ENCODE measurements at regions not wholly inside any gene's neighbourhood (a gene's known extent, or its start where the extent isn't known, plus 50 kb on each side); places are given as distances from the start of the nearest gene placed in this dataset.

DNA sequence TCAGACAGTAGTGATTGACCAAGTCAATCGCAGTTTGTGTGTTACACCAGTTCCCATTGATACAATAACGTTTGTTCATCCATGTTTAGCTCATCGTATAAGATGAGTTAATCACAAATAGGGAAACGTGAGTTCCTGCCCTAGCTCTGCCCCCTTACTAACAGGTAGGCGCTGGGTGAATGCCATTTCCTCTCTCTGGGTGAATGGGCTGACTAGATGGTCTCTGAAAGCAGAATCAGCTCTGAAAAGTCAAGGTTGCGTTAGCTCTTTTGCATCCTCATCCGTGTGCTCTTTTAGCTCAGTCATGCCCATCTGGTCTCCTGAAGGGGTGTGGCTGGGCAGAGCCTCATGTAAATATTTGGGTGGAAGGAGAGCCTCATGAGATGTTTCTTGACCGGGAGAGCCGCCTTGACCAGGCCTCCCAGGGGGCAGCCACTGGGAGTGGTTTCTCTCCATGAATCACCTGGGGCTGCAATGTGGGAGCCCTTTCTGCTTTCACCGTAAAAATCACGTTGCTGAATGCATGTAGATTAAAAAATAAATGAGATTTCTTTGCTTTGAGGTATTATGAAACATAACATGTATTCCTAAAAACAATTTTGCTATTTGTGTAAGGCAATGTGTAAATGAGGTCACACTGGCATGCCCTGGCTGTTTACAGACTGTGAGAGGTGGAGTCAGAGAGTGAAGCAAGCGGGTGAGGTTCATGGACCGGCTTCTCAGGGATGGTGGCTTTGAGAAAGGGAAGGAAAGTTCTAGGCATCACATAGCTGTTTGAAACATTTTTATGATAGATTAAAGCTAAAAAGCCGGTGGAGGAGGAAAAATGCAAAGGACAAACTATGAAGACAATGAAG is 108.4 kb upstream of the RASGRP1 start:
- no peak for DNase-seq

DNA sequence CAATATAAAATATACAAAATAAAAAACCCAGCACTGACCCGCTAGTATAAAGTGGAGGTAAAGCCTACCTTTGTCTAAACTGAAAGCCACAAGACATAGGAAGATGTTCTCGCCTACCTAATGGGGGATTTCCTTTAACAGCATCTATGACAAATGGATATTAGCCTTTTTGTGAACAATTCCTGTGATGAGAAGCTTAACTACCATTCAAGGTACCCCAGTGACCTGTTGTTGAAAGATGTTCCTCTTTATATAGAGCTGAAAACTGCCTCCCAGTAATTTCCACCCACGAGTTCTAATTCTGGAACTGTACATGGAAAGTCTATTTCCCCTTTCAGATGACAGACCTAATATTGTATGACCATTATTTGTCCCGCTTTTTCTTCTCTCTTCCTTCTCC is 109.8 kb upstream of the RASGRP1 start:
- no peak for DNase-seq

DNA sequence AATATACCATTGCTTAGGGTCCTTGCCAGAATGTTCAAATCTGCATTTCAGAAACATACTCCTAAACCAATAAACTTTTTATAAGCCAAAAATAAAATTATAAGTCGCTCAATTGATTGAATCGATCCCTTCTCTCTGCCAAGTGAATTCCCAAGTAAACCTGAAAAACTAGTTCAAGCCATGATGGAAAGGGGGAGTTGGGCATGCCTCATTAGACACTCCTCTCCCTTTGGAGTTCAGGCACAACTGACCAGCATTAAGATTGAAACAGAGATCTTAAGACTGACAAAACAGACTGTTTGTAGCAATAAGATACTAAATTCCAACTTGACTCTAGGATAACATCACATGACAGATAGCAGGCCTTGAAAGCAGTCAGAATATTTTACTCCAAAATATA is 113.7 kb upstream of the RASGRP1 start:
- DNase-seq: no peak

DNA sequence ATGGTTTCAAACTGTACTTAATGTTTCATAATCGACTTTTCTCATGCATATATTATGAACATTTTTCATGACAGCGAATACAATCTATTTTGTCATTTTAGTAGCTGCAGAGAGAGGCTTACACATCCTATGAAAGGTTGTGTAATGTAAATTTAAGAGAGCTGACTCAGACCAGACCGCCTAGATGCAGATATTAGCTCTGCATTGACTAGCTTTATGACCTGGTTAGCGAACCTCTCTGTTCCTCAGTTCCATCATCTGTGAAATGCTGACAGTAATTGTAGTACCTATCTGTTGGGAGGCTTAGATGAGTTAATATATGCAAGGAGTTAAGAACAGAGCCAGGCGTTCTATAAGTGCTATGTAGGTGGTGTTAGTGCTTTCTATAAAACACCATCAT is 116.2 kb upstream of the RASGRP1 start:
- no peak for DNase-seq

DNA sequence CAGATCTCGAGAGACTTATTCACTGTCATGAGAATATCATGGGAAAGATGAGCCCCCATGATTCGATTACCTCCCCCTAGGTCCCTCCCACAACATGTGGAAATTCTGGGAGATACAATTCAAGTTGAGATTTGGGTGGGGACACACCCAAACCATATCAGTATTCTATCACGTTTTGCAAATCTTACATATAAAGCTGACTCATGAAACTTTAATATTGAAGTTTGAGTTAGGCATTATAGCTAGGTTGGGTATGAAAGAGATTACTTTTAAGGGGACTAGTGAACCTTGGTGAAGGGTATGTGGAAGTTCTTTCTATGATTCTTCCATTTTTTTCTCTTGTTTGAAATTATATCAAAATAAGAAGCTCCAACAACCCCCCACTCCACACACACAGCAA is 117.7 kb upstream of the RASGRP1 start:
- no peak for DNase-seq

DNA sequence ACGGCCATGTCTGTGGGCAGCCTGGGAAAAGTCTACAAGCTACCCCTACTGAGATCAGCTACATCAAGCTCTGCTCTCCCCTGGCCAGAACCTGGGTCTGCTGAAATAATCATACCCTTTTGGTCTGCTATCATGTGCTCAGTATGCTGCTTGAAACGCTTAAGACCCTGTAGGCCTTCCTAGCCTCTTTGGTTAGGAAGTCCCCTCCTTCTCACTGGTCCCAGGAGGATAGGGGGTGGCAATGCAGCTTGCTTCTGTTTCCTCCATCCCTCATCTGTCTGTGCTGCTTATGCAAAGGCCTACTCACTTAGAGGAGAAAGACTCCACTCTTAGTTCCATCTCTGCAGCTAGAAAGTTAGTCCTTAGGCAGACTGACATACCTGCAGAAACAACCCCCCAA is 118.2 kb upstream of the RASGRP1 start:
- no peak for DNase-seq

DNA sequence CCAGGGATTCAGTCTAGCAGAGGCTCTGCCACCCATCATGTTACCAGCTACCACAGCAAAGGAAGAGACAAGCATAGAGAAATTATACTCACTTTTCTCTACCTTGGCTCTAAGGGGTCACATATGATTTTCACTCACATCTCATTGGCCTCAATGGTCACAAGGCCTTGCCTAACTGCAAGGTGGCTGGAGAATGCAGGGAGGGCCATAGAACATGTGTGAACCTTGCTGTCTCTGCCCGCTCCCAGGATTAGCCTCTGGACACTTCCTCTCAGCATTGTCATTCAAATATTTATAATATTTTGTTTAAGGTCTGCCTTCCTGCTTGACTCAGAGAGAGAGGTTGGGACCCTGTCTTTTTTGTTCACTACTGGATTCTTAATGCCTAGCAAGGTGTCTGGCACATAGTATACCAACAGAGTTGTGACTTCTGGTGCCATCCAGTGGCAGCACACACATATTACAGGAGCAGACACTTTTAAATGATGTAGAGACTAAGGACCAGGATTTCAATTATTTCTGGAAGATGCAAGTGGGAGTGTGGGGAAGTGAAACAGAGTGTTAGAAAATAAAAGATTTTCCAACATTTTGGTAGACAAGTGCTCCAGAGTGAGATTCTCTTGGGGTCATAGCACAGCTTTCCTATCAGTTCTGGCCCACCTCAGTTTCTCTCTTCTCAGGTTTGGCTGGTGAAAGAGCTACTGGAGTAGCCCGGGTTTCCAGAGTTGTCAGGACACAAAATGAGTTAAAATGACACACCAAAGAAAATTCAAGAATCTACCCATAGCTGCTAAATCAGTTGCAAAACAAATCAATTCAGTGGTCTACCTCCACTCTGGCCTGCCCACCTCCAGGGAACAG is 119.0 kb upstream of the RASGRP1 start:
- peak; percentile 68 for DNase-seq

DNA sequence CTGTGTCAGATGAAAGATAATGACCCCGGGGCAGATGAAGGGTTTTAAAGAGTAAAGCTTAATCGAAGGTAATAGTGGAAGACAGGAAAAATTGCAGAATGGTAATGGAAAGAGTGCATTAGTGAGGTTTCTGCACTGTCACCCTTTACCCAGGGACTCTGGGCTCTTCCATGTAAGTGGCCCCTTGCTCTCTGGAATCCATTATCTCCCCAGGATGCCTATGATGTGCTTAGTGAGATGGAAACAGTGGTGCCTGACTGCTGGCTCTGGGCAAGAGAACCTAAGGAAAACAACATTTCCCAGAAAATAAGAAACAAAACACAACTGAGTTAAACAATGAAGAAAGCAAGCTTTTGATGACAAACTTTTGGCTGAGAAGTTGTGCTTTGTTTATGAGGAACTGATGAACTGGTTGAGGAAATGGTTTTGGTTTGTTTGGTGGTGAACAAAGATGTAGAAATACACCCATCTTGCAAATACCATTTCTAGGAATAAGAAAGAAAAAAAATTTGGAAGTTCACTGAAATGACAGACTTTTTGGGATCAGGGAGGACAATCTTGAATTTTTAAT is 119.9 kb upstream of the RASGRP1 start:
- no peak for DNase-seq

DNA sequence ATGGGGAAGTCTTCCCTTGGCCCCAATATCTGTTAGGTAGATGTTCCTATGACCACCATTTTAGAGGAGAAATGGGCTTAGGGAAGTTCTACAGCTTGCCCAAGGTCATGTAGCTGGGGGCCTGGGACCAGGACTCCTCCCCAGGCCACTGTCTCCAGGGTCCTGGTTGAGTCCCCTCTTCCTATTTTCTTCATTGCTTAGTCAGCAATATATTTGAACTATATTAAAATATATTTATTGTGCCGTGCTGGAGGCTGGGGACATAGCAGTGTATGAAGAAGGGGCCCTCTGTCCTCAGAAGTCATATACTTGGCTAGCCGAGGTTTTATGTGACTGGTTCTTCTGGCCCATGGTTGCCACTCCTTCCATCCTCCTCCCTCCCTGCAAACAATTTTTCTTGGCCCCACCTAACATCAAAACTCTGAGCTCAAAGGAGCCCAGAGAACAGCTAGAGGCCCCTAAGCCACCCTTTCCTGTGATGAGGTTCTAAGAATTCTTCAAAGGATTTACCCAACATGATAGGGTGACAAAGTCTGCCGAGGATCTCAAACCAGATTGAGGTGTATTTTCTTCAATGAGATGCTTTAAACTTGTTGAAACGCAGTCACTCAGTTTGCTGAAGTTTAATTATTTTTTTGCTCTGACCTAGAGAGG is 121.2 kb upstream of the RASGRP1 start:
- DNase-seq: no peak

DNA sequence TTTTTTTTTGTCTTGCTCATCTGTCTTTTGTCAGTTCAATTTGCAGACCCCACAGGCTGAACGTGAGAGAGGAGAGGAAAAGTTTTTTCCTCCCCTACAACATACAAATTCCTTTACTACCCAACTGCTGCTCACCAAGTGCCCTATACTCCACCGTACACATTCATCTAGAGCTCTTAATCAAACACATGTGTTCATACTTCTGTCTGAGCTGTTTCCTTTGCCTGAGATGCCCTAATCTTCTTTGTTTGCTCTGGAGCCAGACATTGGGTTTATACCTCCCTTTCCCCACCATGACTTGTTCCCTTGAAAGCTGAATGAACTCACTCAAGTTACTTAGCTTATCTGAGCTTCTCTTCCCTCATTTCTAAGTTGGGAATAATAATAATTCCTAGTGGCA is 122.7 kb upstream of the RASGRP1 start:
- DNase-seq: no peak

DNA sequence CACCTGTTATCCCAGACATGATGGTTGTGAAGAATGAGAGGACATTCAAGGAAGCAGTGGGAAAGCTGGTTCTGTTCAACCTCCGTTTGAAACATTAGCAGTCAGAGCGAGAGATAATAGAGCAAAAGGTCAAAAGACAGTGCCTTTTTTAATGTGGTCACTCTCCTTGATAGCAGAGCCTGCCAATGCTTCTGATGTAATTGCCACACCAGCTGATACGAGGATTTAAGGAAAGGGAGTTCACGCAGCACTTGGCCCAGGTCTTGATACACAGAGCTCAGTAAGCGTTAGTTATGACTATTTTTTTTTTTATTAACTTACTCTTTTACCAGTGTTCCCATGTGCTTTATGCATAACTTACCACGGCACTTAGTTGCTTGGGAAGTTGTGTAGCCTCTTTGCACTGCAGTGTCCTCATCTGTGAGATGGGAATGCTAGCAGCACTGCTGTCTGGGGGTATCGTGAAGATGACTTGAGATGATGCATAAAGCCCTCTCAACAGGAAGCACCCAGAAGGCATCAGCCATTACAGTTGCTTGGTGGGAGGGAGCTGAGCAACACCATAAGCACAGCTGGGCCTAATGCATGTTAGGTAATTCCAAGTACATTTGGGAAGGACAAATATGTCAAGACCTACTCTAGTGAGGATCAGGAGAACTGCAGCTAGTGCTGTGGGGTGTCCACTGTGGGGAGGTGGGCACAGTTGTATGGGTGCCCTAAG is 123.3 kb upstream of the RASGRP1 start:
- DNase-seq: no peak

DNA sequence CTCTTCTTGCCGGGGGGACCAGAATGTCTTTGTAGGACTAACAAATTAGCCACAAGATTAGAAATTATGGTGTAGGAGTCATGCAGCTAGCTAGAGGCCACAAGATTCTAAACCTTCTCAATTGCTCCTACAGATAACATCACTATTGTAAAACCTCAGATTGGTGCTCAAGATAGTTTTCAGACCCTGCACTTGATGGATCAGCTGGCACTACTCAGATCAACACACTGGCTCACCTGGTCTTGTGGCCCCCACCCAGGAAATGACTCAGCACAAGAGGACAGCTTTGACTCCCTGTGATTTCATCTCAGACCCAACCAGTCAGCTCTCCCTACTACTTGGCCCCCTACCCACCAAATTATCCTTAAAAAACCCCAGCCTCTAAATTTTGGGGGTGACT is 124.1 kb upstream of the RASGRP1 start:
- DNase-seq: no peak

DNA sequence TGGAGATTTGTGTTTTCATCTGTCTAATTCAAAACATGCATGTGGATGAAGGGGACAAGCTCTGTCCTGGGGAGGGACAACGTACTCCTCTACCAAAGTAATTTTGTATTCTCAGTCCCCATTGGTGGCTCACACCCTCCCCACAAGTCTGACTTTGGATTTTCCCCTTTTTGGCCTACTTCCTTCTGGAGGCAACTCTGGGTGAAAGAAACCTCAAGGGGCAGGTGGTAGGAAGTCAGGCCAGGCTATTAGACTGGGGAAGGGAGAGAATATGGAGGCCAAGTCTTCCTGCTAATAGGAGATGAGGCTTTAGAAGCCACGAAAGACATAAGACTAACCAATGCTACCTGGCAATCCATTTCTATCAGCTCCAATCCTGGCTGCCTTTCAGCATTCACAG is 124.9 kb upstream of the RASGRP1 start:
- DNase-seq: no peak

DNA sequence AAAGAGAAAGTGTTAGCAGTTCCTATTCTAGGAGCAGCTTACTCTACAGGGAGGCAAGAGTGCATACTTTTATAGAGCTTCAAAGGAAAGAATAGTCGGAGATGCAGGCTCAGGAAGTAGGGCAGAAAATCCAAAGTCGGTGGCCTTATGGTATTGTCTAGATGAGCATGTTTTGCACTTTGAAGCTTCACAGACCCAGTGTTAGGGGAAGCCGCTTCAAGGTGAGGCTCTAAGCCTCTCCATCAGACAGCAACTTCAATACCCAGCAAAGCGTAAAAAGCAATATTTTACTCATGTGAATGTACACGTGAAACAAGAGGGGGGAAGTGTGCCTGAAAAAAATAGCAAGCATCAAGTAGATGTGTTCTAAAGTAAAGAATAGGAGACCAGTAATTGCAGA is 125.6 kb upstream of the RASGRP1 start:
- no peak for DNase-seq

DNA sequence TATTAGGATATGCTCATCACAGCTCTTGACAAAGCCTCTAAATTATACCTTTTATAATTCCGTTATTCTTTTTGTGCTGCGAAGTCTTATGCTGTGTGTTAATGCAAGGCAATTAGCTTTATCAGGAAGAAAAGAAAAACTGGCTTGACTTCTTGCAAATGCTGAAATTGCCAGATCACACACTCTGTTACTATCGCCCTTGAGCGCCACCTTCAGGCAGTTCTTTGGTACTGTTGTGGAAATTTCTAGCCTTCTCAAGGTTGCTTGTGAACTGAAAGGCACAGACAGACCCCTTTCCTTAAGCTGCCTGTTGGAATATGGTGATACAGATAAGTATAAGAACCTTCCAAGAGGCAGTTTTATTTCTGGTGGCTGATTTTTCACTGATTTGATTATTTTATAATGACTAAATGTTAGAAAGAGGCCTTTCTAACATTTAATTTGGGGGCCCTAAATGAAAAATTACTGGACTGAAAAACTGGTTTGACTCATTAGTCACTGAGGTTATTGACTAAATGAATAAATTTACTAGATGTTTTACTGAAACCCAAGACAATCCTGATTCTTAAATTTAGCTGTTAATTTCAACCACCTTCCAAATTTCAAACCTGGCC is 126.2 kb upstream of the RASGRP1 start:
- peak; percentile 77 for DNase-seq

DNA sequence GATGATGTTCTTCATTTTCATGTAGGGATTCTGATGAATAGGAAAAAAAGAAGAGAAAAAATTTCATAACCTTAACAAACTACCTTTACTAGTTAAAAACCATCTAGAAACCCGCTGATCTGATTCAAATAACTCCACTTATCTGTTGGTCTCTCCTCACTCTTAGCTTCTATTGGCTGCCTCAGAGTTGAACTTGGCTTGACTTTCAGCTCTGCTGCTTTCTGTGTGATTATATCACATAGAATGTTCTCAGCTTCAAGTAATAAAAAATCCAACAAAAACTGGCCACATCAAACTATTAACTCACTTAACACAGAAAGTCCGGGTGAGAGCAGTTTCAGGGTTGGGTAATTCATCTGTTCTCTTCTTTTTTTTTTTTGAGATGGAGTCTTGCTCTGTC is 126.8 kb upstream of the RASGRP1 start:
- DNase-seq: no peak

DNA sequence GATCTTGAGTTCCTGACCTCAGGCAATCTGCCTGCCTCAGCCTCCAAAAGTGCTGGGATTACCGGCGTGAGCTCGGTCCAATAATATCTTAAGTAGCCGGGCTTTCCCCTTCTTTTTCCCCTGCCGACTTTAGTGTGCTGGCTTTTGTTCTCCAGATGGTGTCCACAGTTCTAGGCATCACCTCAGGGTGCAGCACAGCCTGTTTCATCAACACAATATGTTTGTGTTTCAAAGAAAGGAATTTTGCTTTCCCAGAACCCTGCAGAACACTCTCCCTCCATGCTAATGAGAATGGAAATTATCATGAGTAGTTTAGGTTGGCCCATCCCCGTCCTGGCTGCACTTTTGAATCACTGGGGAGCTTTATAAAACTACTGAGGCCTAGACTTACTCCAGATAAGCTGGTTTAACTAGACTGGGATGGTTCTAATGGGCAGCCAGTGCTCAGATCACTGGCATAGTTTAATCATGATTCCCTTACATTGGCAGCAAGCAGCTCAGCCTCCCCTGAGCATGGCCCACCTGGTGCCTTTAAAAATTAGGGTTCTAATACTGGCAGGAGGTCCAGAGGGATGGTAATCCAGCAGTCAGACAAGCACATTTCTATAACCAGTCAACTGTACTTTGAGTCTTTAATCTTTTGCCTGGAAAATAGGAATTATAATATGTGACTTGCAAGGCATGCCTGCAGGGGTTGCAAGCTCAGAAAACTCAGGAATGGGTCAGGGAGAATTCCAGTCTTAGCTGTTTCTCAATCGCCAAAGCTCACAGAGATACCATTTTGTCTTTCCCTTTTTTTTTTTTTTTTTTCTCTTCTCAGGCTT is 127.6 kb upstream of the RASGRP1 start:
- DNase-seq: peak; percentile 3

DNA sequence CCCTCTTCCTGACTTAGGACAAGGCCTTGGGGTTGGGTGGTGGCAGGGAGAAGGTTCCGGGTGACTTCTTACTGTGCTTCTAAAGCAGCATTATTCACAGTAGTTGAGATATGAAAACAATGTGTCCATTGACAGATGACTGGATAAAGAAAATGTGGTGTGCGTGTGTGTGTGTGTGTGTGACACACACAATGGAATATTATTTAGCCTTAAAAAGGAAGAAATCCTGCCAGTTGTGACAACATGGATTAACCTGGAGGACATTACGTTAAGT is 128.1 kb upstream of the RASGRP1 start:
- DNase-seq: no peak

DNA sequence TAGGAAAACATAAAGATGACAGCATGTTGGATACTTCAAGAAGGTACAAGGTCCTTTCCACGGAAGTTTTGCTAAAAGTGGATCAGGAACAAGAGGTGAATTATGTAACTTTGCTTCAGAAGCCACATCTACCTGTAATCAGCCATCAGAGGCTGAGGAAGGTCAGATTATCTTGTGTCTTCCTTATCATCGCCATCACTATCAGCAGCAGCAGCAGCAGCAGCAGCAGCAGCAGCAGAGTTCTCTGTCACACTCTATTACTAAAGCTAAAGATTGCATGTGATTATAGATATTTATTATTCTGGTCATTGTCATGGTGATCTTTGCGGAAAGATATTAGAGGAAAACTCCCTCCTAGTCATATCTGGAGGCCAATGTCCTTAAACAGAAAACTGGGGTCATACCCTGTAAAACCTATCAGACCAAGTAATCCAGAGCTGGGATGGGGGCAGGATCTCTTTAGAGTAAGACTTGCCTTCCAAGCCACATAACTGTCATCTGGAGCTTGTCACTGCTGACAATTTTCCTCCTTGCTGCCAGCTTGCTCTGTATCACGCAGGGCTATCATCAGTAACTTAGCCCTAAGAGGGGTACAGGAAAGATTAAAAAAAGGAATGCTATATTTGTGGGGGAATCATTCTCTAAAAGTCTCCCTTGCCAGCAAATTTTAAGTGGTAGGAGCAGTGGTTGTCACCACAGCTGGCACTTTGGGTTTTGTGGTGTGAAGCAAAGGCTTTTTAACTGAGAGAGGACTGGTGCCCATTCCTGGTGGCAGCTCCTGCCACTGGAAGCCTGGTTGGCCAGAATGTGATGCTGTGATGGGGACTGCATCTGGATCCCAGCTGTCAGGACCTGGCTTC is 130.9 kb upstream of the RASGRP1 start:
- DNase-seq: no peak

DNA sequence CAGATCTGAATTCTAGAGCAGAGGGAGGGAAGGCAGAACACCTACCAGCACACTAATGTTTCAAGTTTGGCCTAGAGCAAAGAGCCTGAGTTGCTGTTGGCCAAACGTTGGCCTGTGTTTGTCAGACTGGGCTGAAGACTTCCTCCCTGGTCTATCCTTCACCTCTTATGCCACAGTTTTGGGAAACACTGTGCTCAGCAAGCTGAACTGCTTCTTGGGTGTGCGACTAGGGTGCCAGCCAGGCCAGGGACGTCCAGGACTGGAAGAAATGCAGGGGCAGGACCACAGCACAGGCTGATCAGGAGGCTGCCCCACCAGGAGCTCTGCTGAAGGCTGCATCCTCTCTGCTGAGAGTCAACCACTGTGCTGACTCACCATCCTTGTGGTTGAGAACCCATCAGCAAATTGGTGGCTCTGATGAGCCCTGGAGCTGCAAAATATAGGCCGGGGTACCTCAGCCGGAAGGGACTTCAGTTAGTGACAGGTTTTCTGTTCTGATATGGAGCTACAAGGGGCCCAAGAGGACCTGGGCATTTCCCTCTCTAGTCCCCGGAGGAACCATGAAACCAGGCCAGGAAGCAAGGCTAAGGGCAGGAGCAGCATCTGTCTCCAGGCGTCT is 131.6 kb upstream of the RASGRP1 start:
- no peak for DNase-seq

Data from NCI-H82 (cell line).